ENCODE measurements at regions not wholly inside any gene's neighbourhood (a gene's known extent, or its start where the extent isn't known, plus 50 kb on each side); places are given as distances from the start of the nearest gene placed in this dataset.

GRCh38 chr16:9681508-9681907, 500.7 kb downstream of the GRIN2A start:
- Histone ChIP-seq H3F3A (ENCODE audit: insufficient read depth) (no peaks in the 10 kb centered on the region), H3K27me3 (replicated peaks; ENCODE audit: insufficient read depth) (no peaks in the 10 kb centered on the region), H3K36me3 (ENCODE audit: low read depth) (no peaks in the 10 kb centered on the region), H3K4me2 (ENCODE audit: unreplicated experiment) (no peak overlapping the region), H3K4me1 (ENCODE audit: insufficient read depth) (no peaks in the 10 kb centered on the region), H4K20me1 (ENCODE audit: insufficient read depth) (no peaks in the 10 kb centered on the region), H3K79me2 (ENCODE audit: insufficient read depth) (no peaks in the 10 kb centered on the region), H3K9ac (no peak overlapping the region), H3K9me3 (ENCODE audit: low read depth) (no peaks in the 10 kb centered on the region), H3K27ac (no peak overlapping the region), H3K9me2 (ENCODE audit: insufficient read depth) (no peaks in the 10 kb centered on the region), H2AFZ (no peak overlapping the region), H3K4me3 (no peak overlapping the region)
- in situ Hi-C loops (cut with MboI) = no loop called here
- WGBS, 2 experiments (ENCODE audit: low coverage in 1 of 2, low lambda C conversion rate in 2 of 2, missing lambda C conversion rate in 2 of 2) = 14 to 31% methylated on average over 9 of the region's 9 CpGs
- TF ChIP-seq EZH2 (IDR thresholded peaks at IDR 0.05; ENCODE audit: insufficient read depth, poor library complexity, severe bottlenecking) (no peak), EZH2phosphoT487 (IDR thresholded peaks at IDR 0.05; ENCODE audit: insufficient read depth, low read depth) (no peak)
- DNase-seq = no peak

- Histone ChIP-seq H3K9me3 (ENCODE audit: low read depth) (no peaks in the 10 kb centered on the region), H2AFZ (no peak overlapping the region), H3K4me1 (ENCODE audit: insufficient read depth) (no peaks in the 10 kb centered on the region), H3K9ac (no peak overlapping the region), H3F3A (ENCODE audit: insufficient read depth) (no peaks in the 10 kb centered on the region), H3K27ac (no peak overlapping the region), H3K9me2 (ENCODE audit: insufficient read depth) (no peaks in the 10 kb centered on the region), H3K4me3 (no peak overlapping the region), H3K4me2 (ENCODE audit: unreplicated experiment) (no peak overlapping the region), H4K20me1 (ENCODE audit: insufficient read depth) (no peaks in the 10 kb centered on the region), H3K27me3 (replicated peaks; ENCODE audit: insufficient read depth) (no peaks in the 10 kb centered on the region), H3K79me2 (ENCODE audit: insufficient read depth) (no peaks in the 10 kb centered on the region), H3K36me3 (ENCODE audit: low read depth) (no peaks in the 10 kb centered on the region)
- DNase-seq = no peak
- no peak for TF ChIP-seq EZH2 (IDR thresholded peaks at IDR 0.05; ENCODE audit: insufficient read depth, poor library complexity, severe bottlenecking)
- no peak for TF ChIP-seq EZH2phosphoT487 (IDR thresholded peaks at IDR 0.05; ENCODE audit: insufficient read depth, low read depth)
- WGBS, 2 experiments (ENCODE audit: low coverage in 1 of 2, low lambda C conversion rate in 2 of 2, missing lambda C conversion rate in 2 of 2) = 12 to 20% methylated on average over 2 of the region's 2 CpGs
- in situ Hi-C loops (cut with MboI) = no loop called here
Observed at GRCh38 chr16:9682320-9682719, 499.9 kb downstream of the GRIN2A start.

- TF ChIP-seq EZH2phosphoT487 (IDR thresholded peaks at IDR 0.05; ENCODE audit: insufficient read depth, low read depth) (no peak), EZH2 (IDR thresholded peaks at IDR 0.05; ENCODE audit: insufficient read depth, poor library complexity, severe bottlenecking) (no peak)
- Histone ChIP-seq H3K9ac (no peak overlapping the region), H3K4me2 (ENCODE audit: unreplicated experiment) (no peak overlapping the region), H3K9me2 (ENCODE audit: insufficient read depth) (no peaks in the 10 kb centered on the region), H3K9me3 (ENCODE audit: low read depth) (no peaks in the 10 kb centered on the region), H4K20me1 (ENCODE audit: insufficient read depth) (no peaks in the 10 kb centered on the region), H3K4me1 (ENCODE audit: insufficient read depth) (no peaks in the 10 kb centered on the region), H3K79me2 (ENCODE audit: insufficient read depth) (no peaks in the 10 kb centered on the region), H3K4me3 (no peak overlapping the region), H3K27ac (no peak overlapping the region), H2AFZ (no peak overlapping the region), H3K36me3 (ENCODE audit: low read depth) (no peaks in the 10 kb centered on the region), H3K27me3 (replicated peaks; ENCODE audit: insufficient read depth) (no peaks in the 10 kb centered on the region), H3F3A (ENCODE audit: insufficient read depth) (no peaks in the 10 kb centered on the region)
- DNase-seq = no peak
- in situ Hi-C loops (cut with MboI) = no loop called here
Observed at GRCh38 chr16:9683677-9684076, 498.6 kb downstream of the GRIN2A start.

GRCh38 chr16:9687737-9688319, 494.4 kb downstream of the GRIN2A start:
- 10 to 12% methylated on average over 4 of the region's 4 CpGs for WGBS, 2 experiments (ENCODE audit: low coverage in 1 of 2, low lambda C conversion rate in 2 of 2, missing lambda C conversion rate in 2 of 2)
- Histone ChIP-seq H3K9me3 (ENCODE audit: low read depth) (no peaks in the 10 kb centered on the region), H3K4me2 (ENCODE audit: unreplicated experiment) (no peak overlapping the region), H3K9me2 (ENCODE audit: insufficient read depth) (no peaks in the 10 kb centered on the region), H3K4me3 (no peak overlapping the region), H2AFZ (no peak overlapping the region), H3K79me2 (ENCODE audit: insufficient read depth) (no peaks in the 10 kb centered on the region), H3K27me3 (replicated peaks; ENCODE audit: insufficient read depth) (no peaks in the 10 kb centered on the region), H4K20me1 (ENCODE audit: insufficient read depth) (no peaks in the 10 kb centered on the region), H3K9ac (no peak overlapping the region), H3K36me3 (ENCODE audit: low read depth) (no peaks in the 10 kb centered on the region), H3K4me1 (ENCODE audit: insufficient read depth) (no peaks in the 10 kb centered on the region), H3K27ac (no peak overlapping the region), H3F3A (ENCODE audit: insufficient read depth) (no peaks in the 10 kb centered on the region)
- no peak for TF ChIP-seq EZH2 (IDR thresholded peaks at IDR 0.05; ENCODE audit: insufficient read depth, poor library complexity, severe bottlenecking)
- TF ChIP-seq EZH2phosphoT487 (IDR thresholded peaks at IDR 0.05; ENCODE audit: insufficient read depth, low read depth) = no peak
- DNase-seq = no peak
- in situ Hi-C loops (cut with MboI) = no loop called here

- in situ Hi-C loops (cut with MboI) = no loop called here
- Histone ChIP-seq H3K36me3 (ENCODE audit: low read depth) (no peaks in the 10 kb centered on the region), H3K4me3 (no peak overlapping the region), H3K9me2 (ENCODE audit: insufficient read depth) (no peaks in the 10 kb centered on the region), H2AFZ (no peak overlapping the region), H3K4me1 (ENCODE audit: insufficient read depth) (no peaks in the 10 kb centered on the region), H3K27ac (no peak overlapping the region), H4K20me1 (ENCODE audit: insufficient read depth) (no peaks in the 10 kb centered on the region), H3K9me3 (ENCODE audit: low read depth) (no peaks in the 10 kb centered on the region), H3K9ac (no peak overlapping the region), H3F3A (ENCODE audit: insufficient read depth) (no peaks in the 10 kb centered on the region), H3K79me2 (ENCODE audit: insufficient read depth) (no peaks in the 10 kb centered on the region), H3K4me2 (ENCODE audit: unreplicated experiment) (no peak overlapping the region), H3K27me3 (replicated peaks; ENCODE audit: insufficient read depth) (no peaks in the 10 kb centered on the region)
- TF ChIP-seq EZH2 (IDR thresholded peaks at IDR 0.05; ENCODE audit: insufficient read depth, poor library complexity, severe bottlenecking) (no peak), EZH2phosphoT487 (IDR thresholded peaks at IDR 0.05; ENCODE audit: insufficient read depth, low read depth) (no peak)
- no peak for DNase-seq
Observed at GRCh38 chr16:9689597-9689996, 492.6 kb downstream of the GRIN2A start.
